ENCODE measurements at regions not wholly inside any gene's neighbourhood (a gene's known extent, or its start where the extent isn't known, plus 50 kb on each side); places are given as distances from the start of the nearest gene placed in this dataset.

GRCh38 chr15:38872732-38873131 is 308.1 kb upstream of the RASGRP1 start:
- TF ChIP-seq CTCF (IDR thresholded peaks at IDR 0.05; ENCODE audit: low read depth, low read length, poor library complexity, severe bottlenecking) (no peak), EZH2phosphoT487 (IDR thresholded peaks at IDR 0.05; ENCODE audit: borderline replicate concordance, low read length) (no peak)
